ENCODE measurements at regions not wholly inside any gene's neighbourhood (a gene's known extent, or its start where the extent isn't known, plus 50 kb on each side); places are given as distances from the start of the nearest gene placed in this dataset.

GRCh38 chr14:104284107-104284592 lies 145.8 kb downstream of the KIF26A start:
- no peak for TF ChIP-seq Cebpa-rat (IDR thresholded peaks at IDR 0.05)

GRCh38 chr14:104284636-104285507 lies 146.5 kb downstream of the KIF26A start:
- H3K4me1 ChIP-seq: peaks cover 23% of the 10 kb centered on the region
- no peak overlapping the region for H3K9ac ChIP-seq
- H3K4me3 ChIP-seq: no peak overlapping the region
- no peak overlapping the region for H3K27ac ChIP-seq
- no peaks in the 10 kb centered on the region for H3K27me3 ChIP-seq
- TF ChIP-seq Cebpa-rat (IDR thresholded peaks at IDR 0.05): no peak
- no peak overlapping the region for H3K4me2 ChIP-seq
- no peaks in the 10 kb centered on the region for H3K36me3 ChIP-seq
- no peaks in the 10 kb centered on the region for H4K20me1 ChIP-seq
- no peaks in the 10 kb centered on the region for H3K9me3 ChIP-seq

More at GRCh38 chr14:104284107-104284592, 145.8 kb downstream of the KIF26A start:
- no peaks in the 10 kb centered on the region for H4K20me1 ChIP-seq
- H3K4me2 ChIP-seq: no peak overlapping the region
- no peak overlapping the region for H3K4me3 ChIP-seq
- no peaks in the 10 kb centered on the region for H3K27me3 ChIP-seq
- H3K9me3 ChIP-seq: no peaks in the 10 kb centered on the region
- no peaks in the 10 kb centered on the region for H3K36me3 ChIP-seq
- peaks cover 23% of the 10 kb centered on the region for H3K4me1 ChIP-seq
- H3K27ac ChIP-seq: no peak overlapping the region
- no peak overlapping the region for H3K9ac ChIP-seq

DNA sequence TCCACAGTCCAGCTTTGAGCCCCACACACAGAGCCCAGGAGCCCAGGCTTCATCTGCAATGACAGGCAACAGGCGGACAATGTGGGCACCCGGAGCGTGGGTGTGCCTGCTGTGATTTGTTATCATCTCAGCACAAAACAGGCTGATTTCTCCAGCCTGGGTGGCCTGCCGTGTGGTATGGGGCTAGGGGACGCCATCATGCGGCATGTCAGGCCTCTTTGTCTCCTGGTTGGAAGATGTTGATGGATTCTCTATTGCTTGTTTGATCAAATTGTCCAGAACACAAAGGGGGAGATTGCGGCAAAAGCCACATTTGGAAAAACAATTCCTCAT lies 147.1 kb downstream of the KIF26A start:
- peaks cover 26% of the 10 kb centered on the region for H3K4me1 ChIP-seq
- H3K27me3 ChIP-seq: no peaks in the 10 kb centered on the region
- no peaks in the 10 kb centered on the region for H3K36me3 ChIP-seq
- no peak for TF ChIP-seq Cebpa-rat (IDR thresholded peaks at IDR 0.05)
- no peaks in the 10 kb centered on the region for H4K20me1 ChIP-seq
- H3K27ac ChIP-seq: no peak overlapping the region
- H3K4me2 ChIP-seq: no peak overlapping the region
- no peak overlapping the region for H3K9ac ChIP-seq
- H3K4me3 ChIP-seq: no peak overlapping the region
- no peaks in the 10 kb centered on the region for H3K9me3 ChIP-seq

GRCh38 chr14:104286086-104286485 lies 147.7 kb downstream of the KIF26A start:
- no peak overlapping the region for H3K27ac ChIP-seq
- H3K36me3 ChIP-seq: no peaks in the 10 kb centered on the region
- TF ChIP-seq Cebpa-rat (IDR thresholded peaks at IDR 0.05): no peak
- no peaks in the 10 kb centered on the region for H3K27me3 ChIP-seq
- no peak overlapping the region for H3K9ac ChIP-seq
- no peaks in the 10 kb centered on the region for H3K9me3 ChIP-seq
- H3K4me2 ChIP-seq: no peak overlapping the region
- H3K4me1 ChIP-seq: peaks cover 20% of the 10 kb centered on the region
- H4K20me1 ChIP-seq: no peaks in the 10 kb centered on the region
- no peak overlapping the region for H3K4me3 ChIP-seq

DNA sequence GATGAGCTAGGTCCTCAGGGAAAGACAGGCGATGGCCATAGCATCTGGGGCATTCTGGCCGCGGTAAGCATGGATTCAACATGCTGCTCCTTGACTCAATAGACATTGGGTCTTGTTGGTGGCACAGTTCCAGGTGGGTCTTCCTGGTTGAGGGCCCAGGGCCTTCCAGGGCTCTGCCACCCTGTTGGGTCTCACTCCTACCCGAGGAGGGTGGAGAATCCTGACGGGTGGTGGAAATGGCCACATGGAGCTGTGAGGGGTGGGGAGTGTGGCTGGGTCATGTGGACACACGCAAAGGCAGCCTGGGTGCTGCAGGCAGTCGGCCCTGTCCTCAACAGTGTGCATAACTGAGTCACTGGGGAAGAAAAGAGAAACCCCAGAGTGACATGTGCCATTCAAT lies 148.1 kb downstream of the KIF26A start:
- H3K9ac ChIP-seq: no peak overlapping the region
- no peaks in the 10 kb centered on the region for H4K20me1 ChIP-seq
- H3K27me3 ChIP-seq: no peaks in the 10 kb centered on the region

DNA sequence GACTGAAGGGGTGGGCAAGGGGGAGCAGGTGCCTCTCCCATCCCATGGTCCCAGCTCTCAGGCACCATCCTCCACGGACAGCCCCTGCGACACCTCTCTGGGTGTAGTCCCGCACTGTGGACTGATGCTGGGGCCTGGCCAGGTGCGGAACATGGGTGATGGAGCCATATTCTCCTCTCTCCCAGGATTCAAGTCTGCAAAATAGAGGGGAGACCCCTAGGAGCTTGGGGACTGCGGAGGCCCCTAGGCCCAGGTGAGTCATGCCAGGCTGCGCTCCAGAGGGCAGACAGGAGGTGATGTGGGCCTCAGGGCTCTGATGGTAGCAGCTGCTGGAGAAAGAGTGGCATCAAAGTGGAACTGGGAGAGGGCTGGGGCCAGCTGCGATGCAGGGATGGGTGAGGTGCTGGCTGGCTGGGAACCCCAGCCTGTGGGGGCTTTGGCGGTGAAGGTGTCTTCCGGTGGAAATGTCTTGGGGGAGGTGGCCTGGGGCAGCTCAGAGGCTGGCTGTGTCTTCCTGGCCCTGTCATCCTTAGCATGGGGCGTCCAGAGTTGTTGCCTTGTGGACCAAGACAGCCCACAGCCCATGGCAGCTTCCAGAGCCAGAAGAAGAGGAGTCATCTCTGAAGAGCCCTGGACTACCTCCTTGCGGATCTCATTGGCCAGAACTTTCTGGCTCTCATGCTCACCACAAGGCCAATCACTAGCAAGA lies 149.1 kb downstream of the KIF26A start:
- H3K9ac ChIP-seq: no peak overlapping the region
- H3K36me3 ChIP-seq: no peaks in the 10 kb centered on the region
- H3K9me3 ChIP-seq: no peaks in the 10 kb centered on the region
- no peak overlapping the region for H3K4me3 ChIP-seq
- H3K4me1 ChIP-seq: peaks cover 10% of the 10 kb centered on the region
- no peak overlapping the region for H3K27ac ChIP-seq
- TF ChIP-seq Cebpa-rat (IDR thresholded peaks at IDR 0.05): no peak
- no peaks in the 10 kb centered on the region for H3K27me3 ChIP-seq
- H4K20me1 ChIP-seq: no peaks in the 10 kb centered on the region
- H3K4me2 ChIP-seq: no peak overlapping the region

More for the DNA sequence above, 148.1 kb downstream of the KIF26A start:
- Histone ChIP-seq H3K4me3 (no peak overlapping the region), H3K27ac (no peak overlapping the region), H3K36me3 (no peaks in the 10 kb centered on the region), H3K4me1 (peaks cover 16% of the 10 kb centered on the region), H3K9me3 (no peaks in the 10 kb centered on the region), H3K4me2 (no peak overlapping the region)
- no peak for TF ChIP-seq Cebpa-rat (IDR thresholded peaks at IDR 0.05)

- Histone ChIP-seq H3K27me3 (no peaks in the 10 kb centered on the region), H4K20me1 (no peaks in the 10 kb centered on the region), H3K4me3 (no peak overlapping the region), H3K4me1 (peaks cover 14% of the 10 kb centered on the region), H3K4me2 (no peak overlapping the region), H3K36me3 (no peaks in the 10 kb centered on the region), H3K9me3 (no peaks in the 10 kb centered on the region), H3K27ac (no peak overlapping the region), H3K9ac (no peak overlapping the region)
- no peak for TF ChIP-seq Cebpa-rat (IDR thresholded peaks at IDR 0.05)
Measured at GRCh38 chr14:104288272-104288671, 149.9 kb downstream of the KIF26A start.

GRCh38 chr14:104289507-104289906 lies 151.1 kb downstream of the KIF26A start:
- H3K27me3 ChIP-seq: no peaks in the 10 kb centered on the region
- no peaks in the 10 kb centered on the region for H3K9me3 ChIP-seq
- no peaks in the 10 kb centered on the region for H4K20me1 ChIP-seq
- peaks cover 27% of the 10 kb centered on the region for H3K4me1 ChIP-seq
- no peak overlapping the region for H3K4me2 ChIP-seq
- H3K9ac ChIP-seq: no peak overlapping the region
- H3K36me3 ChIP-seq: no peaks in the 10 kb centered on the region
- H3K27ac ChIP-seq: no peak overlapping the region
- H3K4me3 ChIP-seq: no peak overlapping the region
- no peak for TF ChIP-seq Cebpa-rat (IDR thresholded peaks at IDR 0.05)

DNA sequence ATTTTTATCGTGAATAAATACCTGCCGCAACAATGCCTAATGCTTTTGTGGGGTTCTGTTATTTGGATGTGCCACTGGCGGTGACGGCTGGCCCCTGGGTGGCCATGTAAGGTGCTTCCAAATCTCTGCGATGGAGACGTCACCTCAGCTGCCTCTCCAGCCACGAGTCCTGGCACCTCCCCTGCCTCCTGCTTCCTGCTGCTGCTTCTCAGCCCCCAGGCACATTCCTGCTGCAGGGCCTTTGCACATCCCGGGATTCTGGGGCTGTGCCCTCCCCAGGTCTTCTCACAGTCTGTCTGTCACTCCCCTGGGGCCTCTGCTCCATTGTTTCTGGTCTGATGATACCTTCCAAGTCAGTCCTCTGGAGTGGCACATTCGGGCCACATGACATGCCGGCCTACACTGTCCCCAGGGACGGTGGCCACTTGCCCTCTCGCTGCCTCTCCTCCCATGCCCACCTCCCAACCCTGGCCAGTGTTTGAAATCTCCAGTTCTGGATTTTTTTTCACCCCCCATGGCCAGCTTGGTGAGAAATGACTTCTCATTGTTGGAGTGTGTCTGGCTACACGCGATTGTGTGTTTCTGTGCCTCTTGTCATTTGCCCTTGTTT lies 151.8 kb downstream of the KIF26A start:
- Histone ChIP-seq H3K9me3 (no peaks in the 10 kb centered on the region), H3K27ac (no peak overlapping the region), H3K9ac (no peak overlapping the region), H3K4me3 (no peak overlapping the region), H3K4me1 (peaks cover 33% of the 10 kb centered on the region), H3K36me3 (no peaks in the 10 kb centered on the region), H3K27me3 (no peaks in the 10 kb centered on the region), H3K4me2 (no peak overlapping the region), H4K20me1 (no peaks in the 10 kb centered on the region)
- TF ChIP-seq Cebpa-rat (IDR thresholded peaks at IDR 0.05): no peak

- Histone ChIP-seq H3K4me3 (no peak overlapping the region), H4K20me1 (no peaks in the 10 kb centered on the region), H3K4me2 (no peak overlapping the region), H3K9ac (no peak overlapping the region), H3K4me1 (peaks cover 36% of the 10 kb centered on the region), H3K27ac (no peak overlapping the region), H3K27me3 (no peaks in the 10 kb centered on the region), H3K9me3 (no peaks in the 10 kb centered on the region), H3K36me3 (no peaks in the 10 kb centered on the region)
- TF ChIP-seq Cebpa-rat (IDR thresholded peaks at IDR 0.05): no peak
Measured at GRCh38 chr14:104290756-104291122, 152.4 kb downstream of the KIF26A start.
